Hematopoietic multipotent progenitor cell treated with erythropoietin and hydrocortisone succinate and interleukin-3 and kit ligand, for 17 days (in vitro differentiated cells): ENCODE measurements at regions not wholly inside any gene's neighbourhood (a gene's known extent, or its start where the extent isn't known, plus 50 kb on each side); places are given as distances from the start of the nearest gene placed in this dataset.
"Not testable (repeated sequence)": the region's sequence is repeated elsewhere in the genome, so short reads cannot be mapped to it uniquely, and the experiment has no call there.

Experiments used
- DNase-seq: peaks from one replicate; pipeline ENCODE4 v3.0.0-alpha.2; 2015; ENCODE audit warnings: low spot score

- DNase-seq = no peak
These were observed 51.5 kb upstream of the IFNE start for GRCh38 chr9:21533597-21533996.

- no peak for DNase-seq
These were observed 53.3 kb upstream of the IFNE start for GRCh38 chr9:21535396-21535795.

GRCh38 chr9:21542787-21543186 is 60.7 kb upstream of the IFNE start:
- DNase-seq = no peak

- no peak for DNase-seq
These were observed 61.1 kb upstream of the IFNE start for GRCh38 chr9:21543187-21543586.

- not testable (repeated sequence) for DNase-seq
These were observed 61.7 kb upstream of the IFNE start for GRCh38 chr9:21543816-21544215.

GRCh38 chr9:21546949-21547348 is 64.8 kb upstream of the IFNE start:
- DNase-seq = no peak

GRCh38 chr9:21549251-21549765 is 67.2 kb upstream of the IFNE start:
- DNase-seq = no peak

- no peak for DNase-seq
These were observed 67.8 kb upstream of the IFNE start for GRCh38 chr9:21549890-21550289.

GRCh38 chr9:21550392-21550791 is 68.3 kb upstream of the IFNE start:
- DNase-seq = no peak

GRCh38 chr9:21551401-21551800 is 69.3 kb upstream of the IFNE start:
- DNase-seq = no peak

GRCh38 chr9:21552244-21553170 is 70.4 kb upstream of the IFNE start:
- DNase-seq = no peak

GRCh38 chr9:21553441-21553840 is 71.3 kb upstream of the IFNE start:
- DNase-seq = no peak

- DNase-seq = no peak
These were observed 72.7 kb upstream of the IFNE start for GRCh38 chr9:21554813-21555212.

GRCh38 chr9:21555911-21556310 is 73.8 kb upstream of the IFNE start:
- DNase-seq = no peak

GRCh38 chr9:21556581-21557427 is 74.7 kb upstream of the IFNE start:
- DNase-seq = no peak

GRCh38 chr9:21557428-21557768 is 75.3 kb upstream of the IFNE start:
- DNase-seq = no peak

GRCh38 chr9:21558079-21558478 is 76.0 kb upstream of the IFNE start:
- no peak for DNase-seq

GRCh38 chr9:21558615-21559401 is 76.7 kb upstream of the IFNE start:
- DNase-seq = no peak

GRCh38 chr9:21559402-21560280 is 77.5 kb upstream of the IFNE start:
- no peak for DNase-seq

GRCh38 chr9:21560281-21560745 is 78.2 kb upstream of the IFNE start:
- DNase-seq = no peak

- DNase-seq = no peak
These were observed 79.4 kb upstream of the IFNE start for GRCh38 chr9:21561502-21561901.
